ENCODE measurements at regions not wholly inside any gene's neighbourhood (a gene's known extent, or its start where the extent isn't known, plus 50 kb on each side); places are given as distances from the start of the nearest gene placed in this dataset.

DNA sequence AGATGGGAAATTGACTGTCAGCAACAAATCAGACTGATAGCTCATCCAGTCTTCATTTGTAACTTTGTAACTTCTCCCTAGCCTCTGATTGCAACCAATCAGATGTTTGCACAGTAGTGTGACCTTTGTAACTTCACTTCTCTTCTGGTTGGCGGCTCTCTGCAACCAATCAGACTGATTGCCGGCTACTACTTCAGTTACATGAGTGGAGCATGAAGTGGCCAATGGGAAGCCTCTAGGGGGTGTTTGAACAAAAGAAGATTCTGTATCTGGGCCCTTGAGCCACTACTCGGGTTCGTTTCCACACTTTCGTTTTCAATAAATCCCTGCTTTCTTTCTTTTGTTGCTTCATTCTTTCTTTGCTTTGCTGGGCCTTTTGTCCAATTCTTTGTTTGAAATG lies 1285.8 kb downstream of the TECRL start:
- TF ChIP-seq, protein P1, sequence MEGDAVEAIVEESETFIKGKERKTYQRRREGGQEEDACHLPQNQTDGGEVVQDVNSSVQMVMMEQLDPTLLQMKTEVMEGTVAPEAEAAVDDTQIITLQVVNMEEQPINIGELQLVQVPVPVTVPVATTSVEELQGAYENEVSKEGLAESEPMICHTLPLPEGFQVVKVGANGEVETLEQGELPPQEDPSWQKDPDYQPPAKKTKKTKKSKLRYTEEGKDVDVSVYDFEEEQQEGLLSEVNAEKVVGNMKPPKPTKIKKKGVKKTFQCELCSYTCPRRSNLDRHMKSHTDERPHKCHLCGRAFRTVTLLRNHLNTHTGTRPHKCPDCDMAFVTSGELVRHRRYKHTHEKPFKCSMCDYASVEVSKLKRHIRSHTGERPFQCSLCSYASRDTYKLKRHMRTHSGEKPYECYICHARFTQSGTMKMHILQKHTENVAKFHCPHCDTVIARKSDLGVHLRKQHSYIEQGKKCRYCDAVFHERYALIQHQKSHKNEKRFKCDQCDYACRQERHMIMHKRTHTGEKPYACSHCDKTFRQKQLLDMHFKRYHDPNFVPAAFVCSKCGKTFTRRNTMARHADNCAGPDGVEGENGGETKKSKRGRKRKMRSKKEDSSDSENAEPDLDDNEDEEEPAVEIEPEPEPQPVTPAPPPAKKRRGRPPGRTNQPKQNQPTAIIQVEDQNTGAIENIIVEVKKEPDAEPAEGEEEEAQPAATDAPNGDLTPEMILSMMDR (conservative IDR thresholded peaks at IDR 0.05; ENCODE audit: low read depth in 2 of 2) = no peak
- no peak for TF ChIP-seq EZH2phosphoT487 (IDR thresholded peaks at IDR 0.05; ENCODE audit: unreplicated experiment)
- TF ChIP-seq, protein P2, sequence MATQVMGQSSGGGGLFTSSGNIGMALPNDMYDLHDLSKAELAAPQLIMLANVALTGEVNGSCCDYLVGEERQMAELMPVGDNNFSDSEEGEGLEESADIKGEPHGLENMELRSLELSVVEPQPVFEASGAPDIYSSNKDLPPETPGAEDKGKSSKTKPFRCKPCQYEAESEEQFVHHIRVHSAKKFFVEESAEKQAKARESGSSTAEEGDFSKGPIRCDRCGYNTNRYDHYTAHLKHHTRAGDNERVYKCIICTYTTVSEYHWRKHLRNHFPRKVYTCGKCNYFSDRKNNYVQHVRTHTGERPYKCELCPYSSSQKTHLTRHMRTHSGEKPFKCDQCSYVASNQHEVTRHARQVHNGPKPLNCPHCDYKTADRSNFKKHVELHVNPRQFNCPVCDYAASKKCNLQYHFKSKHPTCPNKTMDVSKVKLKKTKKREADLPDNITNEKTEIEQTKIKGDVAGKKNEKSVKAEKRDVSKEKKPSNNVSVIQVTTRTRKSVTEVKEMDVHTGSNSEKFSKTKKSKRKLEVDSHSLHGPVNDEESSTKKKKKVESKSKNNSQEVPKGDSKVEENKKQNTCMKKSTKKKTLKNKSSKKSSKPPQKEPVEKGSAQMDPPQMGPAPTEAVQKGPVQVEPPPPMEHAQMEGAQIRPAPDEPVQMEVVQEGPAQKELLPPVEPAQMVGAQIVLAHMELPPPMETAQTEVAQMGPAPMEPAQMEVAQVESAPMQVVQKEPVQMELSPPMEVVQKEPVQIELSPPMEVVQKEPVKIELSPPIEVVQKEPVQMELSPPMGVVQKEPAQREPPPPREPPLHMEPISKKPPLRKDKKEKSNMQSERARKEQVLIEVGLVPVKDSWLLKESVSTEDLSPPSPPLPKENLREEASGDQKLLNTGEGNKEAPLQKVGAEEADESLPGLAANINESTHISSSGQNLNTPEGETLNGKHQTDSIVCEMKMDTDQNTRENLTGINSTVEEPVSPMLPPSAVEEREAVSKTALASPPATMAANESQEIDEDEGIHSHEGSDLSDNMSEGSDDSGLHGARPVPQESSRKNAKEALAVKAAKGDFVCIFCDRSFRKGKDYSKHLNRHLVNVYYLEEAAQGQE (IDR thresholded peaks at IDR 0.05; ENCODE audit: unreplicated experiment) = no peak
- TF ChIP-seq STAT1 (IDR thresholded peaks at IDR 0.05; ENCODE audit: unreplicated experiment) = no peak
- no peak for TF ChIP-seq POLR2AphosphoS5 (IDR thresholded peaks at IDR 0.05; ENCODE audit: low read depth)
- no peak for TF ChIP-seq NANOG (IDR thresholded peaks at IDR 0.05; ENCODE audit: borderline replicate concordance)
- TF ChIP-seq EZH2 (IDR thresholded peaks at IDR 0.05; ENCODE audit: low read depth, unreplicated experiment) = no peak
- no peak for TF ChIP-seq ZNF114 (CRISPR knock-in tag; IDR thresholded peaks at IDR 0.05)
- no peak for TF ChIP-seq ZNF331 (CRISPR knock-in tag; IDR thresholded peaks at IDR 0.05; ENCODE audit: low read depth)
- no peak for TF ChIP-seq CREB1 (CRISPR knock-in tag; IDR thresholded peaks at IDR 0.05; ENCODE audit: low read depth)
- TF ChIP-seq, protein P3, sequence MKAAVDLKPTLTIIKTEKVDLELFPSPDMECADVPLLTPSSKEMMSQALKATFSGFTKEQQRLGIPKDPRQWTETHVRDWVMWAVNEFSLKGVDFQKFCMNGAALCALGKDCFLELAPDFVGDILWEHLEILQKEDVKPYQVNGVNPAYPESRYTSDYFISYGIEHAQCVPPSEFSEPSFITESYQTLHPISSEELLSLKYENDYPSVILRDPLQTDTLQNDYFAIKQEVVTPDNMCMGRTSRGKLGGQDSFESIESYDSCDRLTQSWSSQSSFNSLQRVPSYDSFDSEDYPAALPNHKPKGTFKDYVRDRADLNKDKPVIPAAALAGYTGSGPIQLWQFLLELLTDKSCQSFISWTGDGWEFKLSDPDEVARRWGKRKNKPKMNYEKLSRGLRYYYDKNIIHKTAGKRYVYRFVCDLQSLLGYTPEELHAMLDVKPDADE (IDR thresholded peaks at IDR 0.05) = no peak
